Fibroblast of lung (primary cell): ENCODE measurements at regions not wholly inside any gene's neighbourhood (a gene's known extent, or its start where the extent isn't known, plus 50 kb on each side); places are given as distances from the start of the nearest gene placed in this dataset.
"Not testable (repeated sequence)": the region's sequence is repeated elsewhere in the genome, so short reads cannot be mapped to it uniquely, and the experiment has no call there.

Experiments used
- DNase-seq, 2 donors: peaks; one replicate each; pipeline versions ENCODE4 v3.0.0 to v3.0.0-alpha.2; 2010; ENCODE audit warnings: low read depth in 2 of 2
- H2AFZ ChIP-seq: 2 replicates; pipeline ENCODE4 v1.5.1; 2012; ENCODE audit warnings: low read length, control low read depth, inconsistent platforms
- H3K27ac ChIP-seq: 2 replicates; pipeline ENCODE4 v1.5.1; 2011; ENCODE audit warnings: low read length, control low read depth; ENCODE audit not compliant: insufficient read depth
- H3K27me3 ChIP-seq: 2 replicates; pipeline ENCODE4 v1.5.1; 2011; ENCODE audit warnings: mild to moderate bottlenecking, low read length; ENCODE audit not compliant: control insufficient read depth, insufficient read depth
- H3K36me3 ChIP-seq: 2 replicates; pipeline ENCODE4 v1.5.1; 2011; ENCODE audit warnings: low read length; ENCODE audit not compliant: control insufficient read depth, insufficient read depth
- H3K4me1 ChIP-seq: 2 replicates; pipeline ENCODE4 v1.5.1; 2011; ENCODE audit warnings: low read length; ENCODE audit not compliant: control insufficient read depth, insufficient read depth; ENCODE audit errors: extremely low read depth
- H3K4me2 ChIP-seq: 2 replicates; pipeline ENCODE4 v1.5.1; 2011; ENCODE audit warnings: low read length, control low read depth; ENCODE audit not compliant: insufficient read depth; ENCODE audit errors: extremely low read depth
- H3K4me3 ChIP-seq, 4 experiments: fragments of 200-600 bp in 1 of 4; sonication (generic) in 1 of 4; replicated peaks in 1 of 4; 2 replicates each; pipeline ENCODE4 v1.5.1; 2011 to 2016; ENCODE audit warnings: low read length in 4 of 4, low read depth in 3 of 4, mild to moderate bottlenecking in 3 of 4, control low read depth in 2 of 4, inconsistent platforms in 1 of 4, mixed read lengths in 1 of 4; ENCODE audit not compliant: insufficient read depth in 1 of 4; ENCODE audit errors: control extremely low read depth in 1 of 4
- H3K79me2 ChIP-seq: 2 replicates; pipeline ENCODE4 v1.5.1; 2012; ENCODE audit warnings: mild to moderate bottlenecking, low read length, inconsistent platforms; ENCODE audit not compliant: control insufficient read depth, insufficient read depth
- H3K9ac ChIP-seq: 2 replicates; pipeline ENCODE4 v1.5.1; 2011; ENCODE audit warnings: mild to moderate bottlenecking, low read length, control low read depth; ENCODE audit not compliant: insufficient read depth
- H3K9me3 ChIP-seq: 2 replicates; pipeline ENCODE4 v1.5.1; 2012; ENCODE audit warnings: low read depth, low read length; ENCODE audit not compliant: control insufficient read depth, insufficient read depth
- H4K20me1 ChIP-seq: 2 replicates; pipeline ENCODE4 v1.5.1; 2011; ENCODE audit warnings: low read length; ENCODE audit not compliant: control insufficient read depth, insufficient read depth; ENCODE audit errors: extremely low read depth
- CTCF ChIP-seq, 2 donors: IDR thresholded peaks in 1 of 2; conservative IDR thresholded peaks in 1 of 2; 1 replicate in 1 of 2; 2 replicates in 1 of 2; pipeline ENCODE4 v1.5.1; 2011 to 2012; ENCODE audit warnings: low read length in 2 of 2, control low read depth in 1 of 2, inconsistent platforms in 1 of 2, low read depth in 1 of 2, mild to moderate bottlenecking in 1 of 2
- EZH2 ChIP-seq: IDR thresholded peaks from 2 replicates; pipeline ENCODE4 v1.5.1; 2012; ENCODE audit warnings: low read length, control low read depth, mild to moderate bottlenecking; ENCODE audit errors: missing control alignments

- no peaks in the 10 kb centered on the region for H4K20me1 ChIP-seq
- H3K27me3 ChIP-seq: no peaks in the 10 kb centered on the region
- H2AFZ ChIP-seq: no peak overlapping the region
- DNase-seq: peak in 1 of 2 donors; percentile 41
- H3K9me3 ChIP-seq: no peaks in the 10 kb centered on the region
- no peak overlapping the region for H3K9ac ChIP-seq
- no peak overlapping the region for H3K27ac ChIP-seq
- H3K4me3 ChIP-seq: no peak overlapping the region
- no peaks in the 10 kb centered on the region for H3K36me3 ChIP-seq
- no peak for TF ChIP-seq CTCF (conservative IDR thresholded peaks at IDR 0.05 in 1 of 2, IDR thresholded peaks at IDR 0.05 in 1 of 2; ENCODE audit: low read depth in 1 of 2, low read length in 2 of 2)
- no peak for TF ChIP-seq EZH2
- H3K79me2 ChIP-seq: no peaks in the 10 kb centered on the region
- H3K4me2 ChIP-seq: no peak overlapping the region
- H3K4me1 ChIP-seq: no peaks in the 10 kb centered on the region
Observed at GRCh38 chr16:59950431-59950830, 1216.3 kb upstream of the GOT2 start.

GRCh38 chr16:59944041-59944440, 1209.9 kb upstream of the GOT2 start:
- H4K20me1 ChIP-seq, H3K79me2 ChIP-seq: not testable (repeated sequence)

GRCh38 chr16:59941594-59941993, 1207.5 kb upstream of the GOT2 start:
- no peaks in the 10 kb centered on the region for H4K20me1 ChIP-seq
- H3K9me3 ChIP-seq: no peaks in the 10 kb centered on the region
- H3K27me3 ChIP-seq: no peaks in the 10 kb centered on the region
- H3K36me3 ChIP-seq: no peaks in the 10 kb centered on the region
- no peak overlapping the region for H3K9ac ChIP-seq
- DNase-seq: no peak
- TF ChIP-seq CTCF (conservative IDR thresholded peaks at IDR 0.05 in 1 of 2, IDR thresholded peaks at IDR 0.05 in 1 of 2; ENCODE audit: low read depth in 1 of 2, low read length in 2 of 2): no peak
- TF ChIP-seq EZH2: no peak
- no peaks in the 10 kb centered on the region for H3K79me2 ChIP-seq
- H3K4me3 ChIP-seq: no peak overlapping the region
- H3K27ac ChIP-seq: no peak overlapping the region
- H3K4me1 ChIP-seq: no peaks in the 10 kb centered on the region
- H3K4me2 ChIP-seq: no peak overlapping the region
- no peak overlapping the region for H2AFZ ChIP-seq

More at GRCh38 chr16:59944041-59944440, 1209.9 kb upstream of the GOT2 start:
- H3K4me1 ChIP-seq, H2AFZ ChIP-seq, H3K4me2 ChIP-seq, H3K36me3 ChIP-seq, H3K9me3 ChIP-seq, H3K27ac ChIP-seq, H3K9ac ChIP-seq, H3K27me3 ChIP-seq, H3K4me3 ChIP-seq: not testable (repeated sequence)
- peak in 1 of 2 donors; percentile 29 for DNase-seq

DNA sequence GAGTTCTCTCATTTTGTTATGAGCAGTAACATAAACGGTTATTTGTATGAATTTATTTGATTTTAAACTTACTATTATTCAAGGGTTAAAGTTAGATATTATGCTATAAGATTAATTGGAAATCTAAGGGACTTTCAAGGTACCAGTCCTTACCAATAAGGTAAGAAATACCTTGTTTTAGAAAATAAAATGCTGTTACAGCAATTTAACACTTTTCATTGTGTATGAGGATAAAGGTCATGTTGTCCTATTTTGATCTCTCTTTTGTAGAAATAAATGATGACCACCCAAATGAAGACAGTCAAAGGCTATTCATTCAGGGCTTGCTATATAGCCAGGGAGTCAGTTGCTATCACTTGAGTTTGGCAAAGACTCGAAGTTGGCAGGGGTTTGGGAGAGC, 1185.9 kb upstream of the GOT2 start:
- Histone ChIP-seq H4K20me1 (no peaks in the 10 kb centered on the region), H3K27me3 (no peaks in the 10 kb centered on the region), H3K4me2 (no peak overlapping the region), H3K36me3 (no peaks in the 10 kb centered on the region), H3K79me2 (no peaks in the 10 kb centered on the region), H3K27ac (no peak overlapping the region), H3K4me1 (no peaks in the 10 kb centered on the region), H2AFZ (no peak overlapping the region), H3K9me3 (no peaks in the 10 kb centered on the region), H3K9ac (no peak overlapping the region), H3K4me3 (no peak overlapping the region)
- no peak for TF ChIP-seq EZH2
- no peak for TF ChIP-seq CTCF (conservative IDR thresholded peaks at IDR 0.05 in 1 of 2, IDR thresholded peaks at IDR 0.05 in 1 of 2; ENCODE audit: low read depth in 1 of 2, low read length in 2 of 2)
- DNase-seq: no peak
